Psoas muscle (tissue), 7 donors: ENCODE measurements at regions not wholly inside any gene's neighbourhood (a gene's known extent, or its start where the extent isn't known, plus 50 kb on each side); places are given as distances from the start of the nearest gene placed in this dataset.

Source experiments
- ATAC-seq, 4 donors: fragments of 200-7000 bp; cut with Tn5 transposase; one replicate each; pipeline ENCODE4 v1.9.1; 2020; ENCODE audit warnings: moderate library complexity in 3 of 4, mild to moderate bottlenecking in 2 of 4
- DNase-seq, 2 donors: peaks; one replicate each; pipeline ENCODE4 v3.0.0-alpha.2; 2020
- H3K27ac ChIP-seq: fragments of 200-600 bp; one replicate; pipeline ENCODE4 v1.8.0; 2022
- H3K27me3 ChIP-seq, 3 donors: fragments of 200-600 bp in 1 of 3; one replicate each; pipeline versions ENCODE4 v1.6.1 to v1.8.0; 2013 to 2022; ENCODE audit warnings: low read length in 2 of 3, mild to moderate bottlenecking in 2 of 3, moderate library complexity in 1 of 3; ENCODE audit not compliant: insufficient read depth in 3 of 3
- H3K36me3 ChIP-seq, 2 donors: fragments of 200-600 bp in 1 of 2; one replicate each; pipeline versions ENCODE4 v1.6.1 to v1.8.0; 2013 to 2022; ENCODE audit warnings: low read depth in 1 of 2, mild to moderate bottlenecking in 1 of 2, moderate library complexity in 1 of 2; ENCODE audit not compliant: insufficient read depth in 1 of 2
- H3K4me1 ChIP-seq: fragments of 200-600 bp; one replicate; pipeline ENCODE4 v1.8.0; 2022
- H3K4me3 ChIP-seq: fragments of 200-600 bp; one replicate; pipeline ENCODE4 v1.8.0; 2022; ENCODE audit warnings: mild to moderate bottlenecking
- H3K9me3 ChIP-seq: fragments of 200-600 bp; one replicate; pipeline ENCODE4 v1.8.0; 2022
- WGBS, 3 donors: extraction: QIAGEN DNeasy Blood & Tissue Kit; methylation state at CpG; one replicate each; pipeline versions ENCODE4 v1.1.6 to v1.1.7; 2013; 5-methylcytosine and 5-hydroxymethylcytosine counted together
- intact Hi-C, 2 donors: fragments of 100-400 bp; cut with DNase I; formaldehyde crosslinking; loops; one replicate each; pipeline versions ENCODE4 v1.11.0 to v1.14.2; 2022
- TF ChIP-seq, protein P1 (sequence below): fragments of 200-600 bp; IDR thresholded peaks from one replicate; pipeline ENCODE4 v1.8.0; 2022; ENCODE audit warnings: antibody characterized with exemption
- donor health status: healthy with polysubstance abuse.
- donor health status: DM: no; HTN: no; CAD: no; lungs with moderate emphysema.
- donor health status: Bipolar disorder and iron deficiency.
- donor health status: healthy.
- donor health status: DM: yes; HTN: yes; CAD: no.
- donor health status: DM: no; HTN: no; CAD: no.
- donor health status: DM: yes; HTN: yes; CAD: no.

DNA sequence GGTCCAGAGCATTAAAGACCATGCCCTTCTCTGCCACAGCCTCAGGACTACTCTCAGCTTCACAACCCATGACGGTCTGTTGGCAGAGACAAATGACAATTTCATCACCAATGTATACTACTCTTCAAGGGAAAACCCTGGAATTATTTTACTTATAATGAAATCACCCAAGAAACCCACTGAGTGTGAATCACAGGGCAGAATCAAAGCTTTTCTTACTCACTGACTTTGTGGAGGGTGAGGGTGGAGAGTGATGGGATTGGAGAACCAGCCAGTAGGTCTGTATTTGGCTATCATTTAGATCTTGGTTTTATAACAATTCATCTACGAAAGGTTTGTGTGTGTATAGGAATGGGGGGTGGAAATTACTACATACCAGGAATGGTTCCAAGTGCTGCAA is 442.6 kb downstream of the SHISA9 start:
- H3K4me1 ChIP-seq = no peaks in the 10 kb centered on the region
- no peaks in the 10 kb centered on the region for H3K27me3 ChIP-seq
- H3K4me3 ChIP-seq = no peak overlapping the region
- no peaks in the 10 kb centered on the region for H3K36me3 ChIP-seq
- no peak for ATAC-seq
- no peak for DNase-seq
- intact Hi-C loops = no loop called here
- no peak overlapping the region for H3K27ac ChIP-seq
- no peaks in the 10 kb centered on the region for H3K9me3 ChIP-seq
- 57 to 73% (median 68%) methylated on average over 2 of the region's 2 CpGs for WGBS, 3 donors
- TF ChIP-seq, protein P1, sequence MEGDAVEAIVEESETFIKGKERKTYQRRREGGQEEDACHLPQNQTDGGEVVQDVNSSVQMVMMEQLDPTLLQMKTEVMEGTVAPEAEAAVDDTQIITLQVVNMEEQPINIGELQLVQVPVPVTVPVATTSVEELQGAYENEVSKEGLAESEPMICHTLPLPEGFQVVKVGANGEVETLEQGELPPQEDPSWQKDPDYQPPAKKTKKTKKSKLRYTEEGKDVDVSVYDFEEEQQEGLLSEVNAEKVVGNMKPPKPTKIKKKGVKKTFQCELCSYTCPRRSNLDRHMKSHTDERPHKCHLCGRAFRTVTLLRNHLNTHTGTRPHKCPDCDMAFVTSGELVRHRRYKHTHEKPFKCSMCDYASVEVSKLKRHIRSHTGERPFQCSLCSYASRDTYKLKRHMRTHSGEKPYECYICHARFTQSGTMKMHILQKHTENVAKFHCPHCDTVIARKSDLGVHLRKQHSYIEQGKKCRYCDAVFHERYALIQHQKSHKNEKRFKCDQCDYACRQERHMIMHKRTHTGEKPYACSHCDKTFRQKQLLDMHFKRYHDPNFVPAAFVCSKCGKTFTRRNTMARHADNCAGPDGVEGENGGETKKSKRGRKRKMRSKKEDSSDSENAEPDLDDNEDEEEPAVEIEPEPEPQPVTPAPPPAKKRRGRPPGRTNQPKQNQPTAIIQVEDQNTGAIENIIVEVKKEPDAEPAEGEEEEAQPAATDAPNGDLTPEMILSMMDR = no peak

DNA sequence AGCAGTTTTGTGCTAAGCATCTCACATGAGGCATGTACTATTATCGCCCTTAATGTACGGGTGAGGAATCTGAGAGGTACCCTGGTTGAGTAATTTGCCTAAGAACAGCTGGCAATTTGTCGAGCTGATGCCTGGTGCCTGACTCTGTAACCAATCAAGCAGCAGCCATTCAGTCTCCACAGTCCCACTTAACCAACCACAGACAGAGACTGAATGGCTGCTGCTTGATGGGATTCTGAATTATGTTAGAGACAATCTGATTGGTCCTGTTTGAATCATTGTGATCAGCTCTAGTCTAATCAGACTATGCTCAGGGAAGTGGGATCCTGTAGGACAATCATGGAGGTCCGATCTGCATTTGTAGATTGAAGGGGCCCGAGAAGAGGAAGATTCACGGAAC is 447.0 kb downstream of the SHISA9 start:
- Histone ChIP-seq H3K27me3 (peaks cover 0 to 3% (median 0%) of the 10 kb centered on the region in 3 donors), H3K36me3 (no peaks in the 10 kb centered on the region), H3K27ac (no peak overlapping the region), H3K9me3 (no peaks in the 10 kb centered on the region), H3K4me3 (no peak overlapping the region), H3K4me1 (no peaks in the 10 kb centered on the region)
- 88 to 89% (median 89%) methylated on average over 6 of the region's 6 CpGs for WGBS, 3 donors
- no peak for ATAC-seq
- DNase-seq = no peak
- intact Hi-C loops = no loop called here
- TF ChIP-seq, protein P1 = no peak

DNA sequence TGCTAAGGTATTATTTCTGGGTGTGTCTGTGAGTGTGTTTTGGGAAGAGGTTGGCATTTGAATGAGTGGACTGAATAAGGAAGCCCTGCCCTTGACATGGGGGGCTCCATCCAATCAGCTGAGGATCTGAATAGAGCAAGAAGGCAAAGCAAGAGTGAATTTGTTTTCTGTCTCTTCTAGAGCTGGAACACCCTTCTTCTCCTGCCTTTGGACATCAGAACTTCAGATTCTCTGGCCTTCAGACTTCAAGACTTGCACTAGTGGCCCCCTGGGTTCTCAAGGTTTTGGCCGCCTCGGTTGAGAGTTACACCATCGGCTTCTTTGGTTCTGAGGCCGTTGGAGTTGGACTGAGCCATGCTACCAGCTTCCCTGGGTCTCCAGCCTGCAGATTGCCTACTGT is 448.6 kb downstream of the SHISA9 start:
- no peaks in the 10 kb centered on the region for H3K36me3 ChIP-seq
- intact Hi-C loops = no loop called here
- ATAC-seq (no peak), DNase-seq (no peak)
- H3K4me1 ChIP-seq = no peaks in the 10 kb centered on the region
- no peak overlapping the region for H3K27ac ChIP-seq
- peaks cover 0 to 3% (median 0%) of the 10 kb centered on the region in 3 donors for H3K27me3 ChIP-seq
- TF ChIP-seq, protein P1 = no peak
- no peaks in the 10 kb centered on the region for H3K9me3 ChIP-seq
- 86 to 95% (median 90%) methylated on average over 4 of the region's 4 CpGs for WGBS, 3 donors
- H3K4me3 ChIP-seq = no peak overlapping the region

GRCh38 chr16:13351181-13351580 is 449.8 kb downstream of the SHISA9 start:
- ATAC-seq = no peak

More at GRCh38 chr16:13351181-13351580, 449.8 kb downstream of the SHISA9 start:
- 48 to 50% (median 50%) methylated on average over 6 of the region's 6 CpGs for WGBS, 3 donors
- TF ChIP-seq, protein P1 = no peak
- Histone ChIP-seq H3K9me3 (no peaks in the 10 kb centered on the region), H3K4me3 (no peak overlapping the region), H3K27ac (no peak overlapping the region), H3K36me3 (no peaks in the 10 kb centered on the region), H3K27me3 (peaks cover 0 to 3% (median 0%) of the 10 kb centered on the region in 3 donors), H3K4me1 (no peaks in the 10 kb centered on the region)
- intact Hi-C loops = no loop called here
- DNase-seq = no peak
